ENCODE measurements at regions not wholly inside any gene's neighbourhood (a gene's known extent, or its start where the extent isn't known, plus 50 kb on each side); places are given as distances from the start of the nearest gene placed in this dataset.
"Not testable (repeated sequence)": the region's sequence is repeated elsewhere in the genome, so short reads cannot be mapped to it uniquely, and the experiment has no call there.

- FAIRE-seq, result no peak
Observed at GRCh38 chr3:145088917-145089316, 1072.1 kb downstream of the PLOD2 start.

DNA sequence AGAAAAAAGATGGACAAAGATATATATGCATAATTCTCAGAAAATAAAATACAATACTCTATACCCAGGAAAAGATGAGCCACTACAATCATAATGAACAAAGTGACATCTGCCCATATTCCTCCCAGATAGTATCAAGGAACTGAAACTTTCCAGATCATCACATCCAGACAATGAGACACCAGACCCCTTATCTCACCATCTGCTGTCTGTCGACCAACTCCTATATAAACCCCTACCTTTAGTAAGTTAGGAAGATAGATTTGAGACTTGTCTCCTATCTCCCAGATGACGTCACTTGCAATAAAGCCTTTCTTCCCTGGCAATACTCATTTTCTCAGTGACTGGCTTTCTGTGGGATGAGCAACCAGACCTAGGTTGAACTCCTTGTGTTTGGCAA lies 1071.6 kb downstream of the PLOD2 start:
- no peak for FAIRE-seq

GRCh38 chr3:145094355-145094941 lies 1066.5 kb downstream of the PLOD2 start:
- peak; percentile 18 for FAIRE-seq

- FAIRE-seq, result not testable (repeated sequence)
Observed at GRCh38 chr3:145111141-145111540, 1049.8 kb downstream of the PLOD2 start.

- FAIRE-seq, result no peak
Observed at GRCh38 chr3:145116769-145117168, 1044.2 kb downstream of the PLOD2 start.

- no peak for FAIRE-seq
Observed at GRCh38 chr3:145118303-145118702, 1042.7 kb downstream of the PLOD2 start.

- no peak for FAIRE-seq
Observed at GRCh38 chr3:145124900-145125678, 1035.9 kb downstream of the PLOD2 start.

DNA sequence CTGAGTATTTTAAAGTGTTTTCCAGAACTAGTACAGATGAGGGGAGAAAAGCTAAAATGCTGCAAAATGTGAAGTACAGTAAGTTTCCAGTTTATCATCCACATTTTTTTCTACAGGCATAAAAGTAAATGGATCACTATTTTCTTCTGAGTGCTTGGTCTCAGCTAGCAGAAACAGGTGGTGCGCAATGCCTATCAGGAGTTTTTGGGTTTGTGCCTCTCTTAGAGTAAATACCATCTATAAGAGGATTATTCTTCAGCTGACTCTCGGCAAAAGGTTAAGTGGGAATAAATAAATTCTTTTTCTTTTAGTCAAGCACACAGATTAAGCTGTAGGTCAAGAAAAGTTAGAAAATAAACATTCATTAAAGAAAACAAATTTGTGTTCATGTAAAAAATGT lies 1027.7 kb downstream of the PLOD2 start:
- FAIRE-seq, result peak; percentile 43

GRCh38 chr3:145134738-145135137 lies 1026.2 kb downstream of the PLOD2 start:
- no peak for FAIRE-seq

DNA sequence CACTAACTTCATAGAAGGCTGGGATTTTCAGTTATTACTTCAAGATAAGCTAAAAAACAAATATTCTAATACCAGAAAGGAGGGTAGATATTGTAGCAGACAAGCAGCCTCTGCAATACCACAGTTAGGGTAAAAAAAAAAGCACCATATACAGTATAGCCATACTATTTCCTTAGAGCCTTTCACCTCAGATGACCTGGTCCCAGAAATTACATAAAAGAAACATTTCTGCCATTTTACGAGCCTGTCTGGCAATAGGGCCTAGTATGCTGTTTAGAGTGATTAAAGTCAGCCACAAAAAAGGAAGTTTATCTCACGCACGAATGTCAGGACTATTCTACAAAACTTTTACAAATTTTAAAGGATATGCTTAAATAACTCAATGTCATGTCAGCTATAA lies 1016.6 kb downstream of the PLOD2 start:
- FAIRE-seq, result no peak

- no peak for FAIRE-seq
Observed at GRCh38 chr3:145145461-145145860, 1015.5 kb downstream of the PLOD2 start.

- FAIRE-seq, result no peak
Observed at GRCh38 chr3:145159640-145160039, 1001.3 kb downstream of the PLOD2 start.

DNA sequence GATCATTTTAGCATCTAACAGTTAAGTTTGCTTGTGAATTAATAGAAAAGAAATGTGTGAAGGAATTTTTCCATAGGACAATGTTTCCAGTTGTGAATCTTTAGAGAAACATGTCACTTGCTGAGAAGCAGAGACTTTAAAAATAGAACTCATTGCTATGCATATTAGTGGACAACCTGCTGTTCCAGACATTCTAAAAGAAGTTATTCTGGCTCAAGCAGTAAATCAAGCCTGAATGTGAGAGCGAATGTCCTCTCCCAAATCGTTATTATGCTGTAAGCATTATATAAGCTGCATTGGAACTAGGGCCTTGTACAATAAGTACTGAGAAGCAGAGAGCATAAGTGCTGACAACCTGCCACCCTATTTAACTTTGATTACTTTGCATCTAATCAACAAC lies 990.9 kb downstream of the PLOD2 start:
- FAIRE-seq, result no peak

GRCh38 chr3:145175626-145176025 lies 985.4 kb downstream of the PLOD2 start:
- no peak for FAIRE-seq

GRCh38 chr3:145176907-145177306 lies 984.1 kb downstream of the PLOD2 start:
- FAIRE-seq, result peak; percentile 58

DNA sequence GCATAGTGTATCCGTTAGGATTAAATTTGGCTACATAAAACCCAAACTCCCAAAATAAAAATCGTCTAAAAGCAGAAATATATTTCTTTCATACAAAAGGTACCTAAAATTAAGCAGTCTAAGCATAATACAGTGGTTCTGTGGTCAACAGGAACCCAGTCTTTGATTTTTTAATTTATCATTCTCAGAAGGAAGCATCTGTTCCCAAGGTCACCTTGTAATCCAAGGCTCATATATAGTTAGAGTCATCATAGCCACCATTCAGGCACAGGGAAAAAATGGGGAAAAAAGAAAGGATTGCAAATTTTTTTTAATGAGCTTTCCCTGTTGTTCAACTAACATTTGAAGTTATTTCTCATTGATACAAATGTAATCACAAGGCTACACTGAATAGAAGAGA lies 983.2 kb downstream of the PLOD2 start:
- FAIRE-seq, result no peak

GRCh38 chr3:145182196-145182911 lies 978.6 kb downstream of the PLOD2 start:
- FAIRE-seq, result peak; percentile 83

DNA sequence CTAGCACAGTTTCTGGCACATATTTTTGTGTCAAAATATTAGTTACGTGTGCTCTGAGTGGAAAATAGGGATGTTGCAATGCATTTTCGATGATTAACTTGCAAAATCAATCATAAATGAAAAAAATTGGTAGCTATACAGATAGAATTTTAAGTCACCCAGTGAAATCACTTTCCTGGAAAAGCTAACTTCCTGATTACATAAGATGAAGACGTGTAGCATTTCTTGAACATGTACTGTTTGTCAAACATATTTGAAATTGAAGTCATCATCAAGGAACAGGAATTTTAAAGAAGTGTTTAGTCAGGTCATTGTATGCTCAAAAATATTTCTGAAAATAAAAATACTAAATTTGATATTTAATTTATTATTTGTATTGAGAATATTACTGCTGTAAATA lies 977.7 kb downstream of the PLOD2 start:
- no peak for FAIRE-seq

GRCh38 chr3:145188079-145188770 lies 972.8 kb downstream of the PLOD2 start:
- no peak for FAIRE-seq

- no peak for FAIRE-seq
Observed at GRCh38 chr3:145190138-145190537, 970.8 kb downstream of the PLOD2 start.

- no peak for FAIRE-seq
Observed at GRCh38 chr3:145190761-145191160, 970.2 kb downstream of the PLOD2 start.

DNA sequence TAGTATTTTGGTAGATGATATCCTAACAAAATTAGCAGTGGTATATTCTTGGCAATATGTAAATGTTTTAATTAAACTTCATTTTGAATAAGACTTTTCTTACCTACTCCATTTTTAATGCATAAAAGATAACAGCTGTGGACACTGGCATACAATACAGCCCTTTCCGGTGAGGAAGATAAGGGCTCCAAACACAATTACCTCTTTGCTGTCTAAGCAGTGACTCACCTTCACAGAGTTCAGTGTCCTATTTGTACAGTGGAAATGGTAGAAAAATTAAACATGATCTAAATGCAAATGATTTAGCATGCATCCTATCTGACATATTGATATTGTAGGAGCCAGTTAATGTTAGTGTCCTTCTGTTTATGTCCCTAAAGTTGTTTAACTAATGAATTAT lies 969.4 kb downstream of the PLOD2 start:
- no peak for FAIRE-seq

All from endometrium (tissue), 2 donors.